HEK293 (cell line): ENCODE measurements at regions not wholly inside any gene's neighbourhood (a gene's known extent, or its start where the extent isn't known, plus 50 kb on each side); places are given as distances from the start of the nearest gene placed in this dataset.

Source experiments
- CTCF ChIA-PET: fragments of 350-600 bp; formaldehyde crosslinking; extraction: SDS; loops from one replicate; lab custom pipeline; 2021; ENCODE audit warnings: antibody characterized with exemption; lab: Yijun Ruan, JAX
- POLR2A ChIA-PET: fragments of 300-600 bp; formaldehyde crosslinking; extraction: SDS; loops from one replicate; lab custom pipeline; 2020; ENCODE audit warnings: antibody characterized with exemption, inconsistent platforms; lab: Yijun Ruan, JAX
- H3K27ac ChIP-seq: fragments of 200-500 bp; sonication (Bioruptor generic); 2 replicates; pipeline ENCODE4 v1.5.1; 2014; ENCODE audit warnings: low read depth, low read length, control low read depth, inconsistent platforms; ENCODE audit errors: extremely low read depth
- H3K36me3 ChIP-seq, 2 experiments: fragments of 200-500 bp in 1 of 2; sonication (Bioruptor generic) in 1 of 2; 1 replicate in 1 of 2; 2 replicates in 1 of 2; pipeline ENCODE4 v1.5.1; 2014 to 2017; ENCODE audit warnings: inconsistent platforms in 2 of 2, low read length in 2 of 2; ENCODE audit not compliant: control insufficient read depth in 2 of 2, insufficient read depth in 1 of 2
- H3K4me1 ChIP-seq: fragments of 200-500 bp; sonication (Bioruptor generic); 2 replicates; pipeline ENCODE4 v1.5.1; 2014; ENCODE audit warnings: mild to moderate bottlenecking, low read length, inconsistent platforms; ENCODE audit not compliant: control insufficient read depth, insufficient read depth
- H3K4me3 ChIP-seq: 2 replicates; pipeline ENCODE4 v1.5.1; 2011; ENCODE audit warnings: low read depth, mild to moderate bottlenecking, control low read depth, low read length, moderate library complexity
- H3K9me3 ChIP-seq: fragments of 200-500 bp; sonication (Bioruptor generic); 2 replicates; pipeline ENCODE4 v1.5.1; 2014; ENCODE audit warnings: low read depth, low read length, inconsistent platforms; ENCODE audit not compliant: control insufficient read depth, insufficient read depth
- ATF2 ChIP-seq: fragments of 450-650 bp; formaldehyde crosslinking; IDR thresholded peaks from 2 replicates; pipeline ENCODE4 v1.5.1; 2016; ENCODE audit warnings: missing biosample characterization, missing genetic modification characterization, low read depth
- HIC1 ChIP-seq: fragments of 450-650 bp; formaldehyde crosslinking; IDR thresholded peaks from 2 replicates; pipeline ENCODE4 v1.5.1; 2016; ENCODE audit warnings: missing biosample characterization, missing genetic modification characterization
- HOXC10 ChIP-seq: sonication (generic); formaldehyde crosslinking; IDR thresholded peaks from 2 replicates; pipeline ENCODE4 v1.8.1; 2023; ENCODE audit warnings: mild to moderate bottlenecking, missing genetic modification reagents
- MYNN ChIP-seq: fragments of 450-650 bp; formaldehyde crosslinking; IDR thresholded peaks from 2 replicates; pipeline ENCODE4 v1.5.1; 2016; ENCODE audit warnings: missing biosample characterization, missing genetic modification characterization, borderline replicate concordance
- SALL2 ChIP-seq: fragments of 450-650 bp; formaldehyde crosslinking; IDR thresholded peaks from 2 replicates; pipeline ENCODE4 v1.5.0; 2017; ENCODE audit warnings: missing biosample characterization, mild to moderate bottlenecking, missing genetic modification characterization, borderline replicate concordance
- SCRT2 ChIP-seq: fragments of 450-650 bp; formaldehyde crosslinking; IDR thresholded peaks from 2 replicates; pipeline ENCODE4 v1.5.1; 2016; ENCODE audit warnings: missing biosample characterization, missing genetic modification characterization
- TRIM28 ChIP-seq: IDR thresholded peaks from 2 replicates; pipeline ENCODE4 v1.6.1; 2011; ENCODE audit warnings: low read length, control low read depth, borderline replicate concordance
- ZBTB26 ChIP-seq: fragments of 450-650 bp; formaldehyde crosslinking; optimal IDR thresholded peaks from 2 replicates; pipeline ENCODE3; 2016; ENCODE audit warnings: missing biosample characterization, mild to moderate bottlenecking, missing genetic modification characterization
- ZFP69B ChIP-seq: fragments of 450-650 bp; formaldehyde crosslinking; IDR thresholded peaks from 2 replicates; pipeline ENCODE4 v1.5.1; 2016; ENCODE audit warnings: missing biosample characterization, missing genetic modification characterization
- ZNF112 ChIP-seq: fragments of 450-650 bp; formaldehyde crosslinking; IDR thresholded peaks from 2 replicates; pipeline ENCODE4 v1.5.0; 2017; ENCODE audit warnings: missing biosample characterization, missing genetic modification characterization
- ZNF2 ChIP-seq: fragments of 450-650 bp; formaldehyde crosslinking; IDR thresholded peaks from 2 replicates; pipeline ENCODE4 v1.5.1; 2016; ENCODE audit warnings: missing biosample characterization, missing genetic modification characterization
- ZNF214 ChIP-seq: fragments of 450-650 bp; formaldehyde crosslinking; IDR thresholded peaks from 2 replicates; pipeline ENCODE4 v1.5.1; 2017; ENCODE audit warnings: missing biosample characterization, mild to moderate bottlenecking, missing genetic modification characterization, borderline replicate concordance
- ZNF223 ChIP-seq: fragments of 450-650 bp; formaldehyde crosslinking; IDR thresholded peaks from 2 replicates; pipeline ENCODE4 v1.5.1; 2016; ENCODE audit warnings: missing biosample characterization, missing genetic modification characterization
- ZNF302 ChIP-seq: fragments of 450-650 bp; formaldehyde crosslinking; IDR thresholded peaks from 2 replicates; pipeline ENCODE4 v1.5.1; 2016; ENCODE audit warnings: missing biosample characterization, missing genetic modification characterization, low read depth
- ZNF335 ChIP-seq: fragments of 450-650 bp; formaldehyde crosslinking; conservative IDR thresholded peaks from 2 replicates; pipeline ENCODE4 v1.5.1; 2016; ENCODE audit warnings: missing biosample characterization, missing genetic modification characterization
- ZNF341 ChIP-seq: fragments of 450-650 bp; formaldehyde crosslinking; IDR thresholded peaks from 2 replicates; pipeline ENCODE4; 2016; ENCODE audit warnings: low read depth, missing biosample characterization, missing genetic modification characterization
- ZNF398 ChIP-seq: fragments of 450-650 bp; formaldehyde crosslinking; IDR thresholded peaks from 2 replicates; pipeline ENCODE4 v1.5.1; 2017; ENCODE audit warnings: missing biosample characterization, missing genetic modification characterization
- ZNF426 ChIP-seq: fragments of 450-650 bp; formaldehyde crosslinking; IDR thresholded peaks from 2 replicates; pipeline ENCODE4 v1.5.1; 2017; ENCODE audit warnings: missing biosample characterization, missing genetic modification characterization, mild to moderate bottlenecking, inconsistent platforms, moderate library complexity
- ZNF488 ChIP-seq: fragments of 450-650 bp; formaldehyde crosslinking; IDR thresholded peaks from 2 replicates; pipeline ENCODE4 v1.5.1; 2016; ENCODE audit warnings: missing biosample characterization, missing genetic modification characterization
- ZNF530 ChIP-seq: fragments of 450-650 bp; formaldehyde crosslinking; IDR thresholded peaks from 2 replicates; pipeline ENCODE4 v1.5.1; 2016; ENCODE audit warnings: low read depth, missing biosample characterization, missing genetic modification characterization
- ZNF621 ChIP-seq: fragments of 450-650 bp; formaldehyde crosslinking; IDR thresholded peaks from 2 replicates; pipeline ENCODE4 v1.5.1; 2017; ENCODE audit warnings: missing biosample characterization, missing genetic modification characterization

- TF ChIP-seq ZNF302 (tag by site-specific recombination) (no peak), ZNF488 (tag by site-specific recombination) (no peak), HIC1 (tag by site-specific recombination) (no peak), ZNF341 (tag by site-specific recombination) (no peak), HOXC10 (CRISPR knock-in tag) (no peak), TRIM28 (no peak)
Observed at GRCh38 chr21:28547766-28548165, 444.9 kb downstream of the LTN1 start (continued).

GRCh38 chr21:28543975-28544374 is 448.7 kb downstream of the LTN1 start:
- H3K4me1 ChIP-seq, result no peaks in the 10 kb centered on the region
- POLR2A ChIA-PET, result no interaction called here
- no peak for TF ChIP-seq ATF2 (tag by site-specific recombination)
- TF ChIP-seq ZNF426 (tag by site-specific recombination), result no peak
- no peak for TF ChIP-seq ZNF621
- TF ChIP-seq ZNF112 (tag by site-specific recombination), result no peak
- no peak for TF ChIP-seq ZNF214
- TF ChIP-seq ZNF2, result no peak
- TF ChIP-seq ZNF335 (tag by site-specific recombination), result no peak
- TF ChIP-seq ZNF488 (tag by site-specific recombination), result no peak
- no peak for TF ChIP-seq SALL2 (tag by site-specific recombination)
- no peak for TF ChIP-seq MYNN (tag by site-specific recombination)
- TF ChIP-seq ZNF223 (tag by site-specific recombination), result no peak
- no peak for TF ChIP-seq SCRT2
- no peak for TF ChIP-seq ZNF530 (tag by site-specific recombination)
- TF ChIP-seq ZNF398, result no peak
- TF ChIP-seq ZFP69B (tag by site-specific recombination), result no peak
- TF ChIP-seq ZBTB26 (tag by site-specific recombination), result no peak
- TF ChIP-seq, all 188 proteins: peak for 0
- Histone ChIP-seq H3K9me3 (no peaks in the 10 kb centered on the region), H3K36me3 (no peaks in the 10 kb centered on the region), H3K4me3 (no peak overlapping the region), H3K27ac (no peak overlapping the region)
- CTCF ChIA-PET, result no interaction called here
